MV-4-11 (cell line): ENCODE measurements at regions not wholly inside any gene's neighbourhood (a gene's known extent, or its start where the extent isn't known, plus 50 kb on each side); places are given as distances from the start of the nearest gene placed in this dataset.
"Not testable (repeated sequence)": the region's sequence is repeated elsewhere in the genome, so short reads cannot be mapped to it uniquely, and the experiment has no call there.

Experiments used
- DNase-seq: peaks from one replicate; lab custom pipeline; 2025; lab: John Stamatoyannopoulos, UW

- DNase-seq, result no peak
Observed at GRCh38 chr13:81041761-81042160, 700.8 kb upstream of the SPRY2 start.

- DNase-seq, result no peak
Observed at GRCh38 chr13:81031996-81032395, 691.1 kb upstream of the SPRY2 start.

GRCh38 chr13:81025091-81025490 lies 684.2 kb upstream of the SPRY2 start:
- DNase-seq, result no peak

GRCh38 chr13:81021284-81021840 lies 680.4 kb upstream of the SPRY2 start:
- DNase-seq, result no peak

- no peak for DNase-seq
Observed at GRCh38 chr13:81020010-81020409, 679.1 kb upstream of the SPRY2 start.

- no peak for DNase-seq
Observed at GRCh38 chr13:81018936-81019335, 678.0 kb upstream of the SPRY2 start.

GRCh38 chr13:81017513-81018152 lies 676.7 kb upstream of the SPRY2 start:
- peak; percentile 27 for DNase-seq

GRCh38 chr13:81012031-81012430 lies 671.1 kb upstream of the SPRY2 start:
- DNase-seq, result no peak

- no peak for DNase-seq
Observed at GRCh38 chr13:81001828-81002385, 661.0 kb upstream of the SPRY2 start.

- not testable (repeated sequence) for DNase-seq
Observed at GRCh38 chr13:80998603-80999002, 657.7 kb upstream of the SPRY2 start.

GRCh38 chr13:80989747-80990146 lies 648.8 kb upstream of the SPRY2 start:
- DNase-seq, result no peak

GRCh38 chr13:80989241-80989640 lies 648.3 kb upstream of the SPRY2 start:
- no peak for DNase-seq

- DNase-seq, result no peak
Observed at GRCh38 chr13:80988391-80989151, 647.6 kb upstream of the SPRY2 start.

- DNase-seq, result peak; percentile 48
Observed at GRCh38 chr13:80979035-80979641, 638.2 kb upstream of the SPRY2 start.

GRCh38 chr13:80977168-80977567 lies 636.2 kb upstream of the SPRY2 start:
- no peak for DNase-seq

GRCh38 chr13:80975903-80976302 lies 635.0 kb upstream of the SPRY2 start:
- DNase-seq, result no peak

GRCh38 chr13:80973721-80974120 lies 632.8 kb upstream of the SPRY2 start:
- no peak for DNase-seq

- no peak for DNase-seq
Observed at GRCh38 chr13:80972857-80973478, 632.0 kb upstream of the SPRY2 start.

- DNase-seq, result no peak
Observed at GRCh38 chr13:80965097-80965496, 624.2 kb upstream of the SPRY2 start.

GRCh38 chr13:80962855-80963254 lies 621.9 kb upstream of the SPRY2 start:
- DNase-seq, result no peak

- DNase-seq, result no peak
Observed at GRCh38 chr13:80962173-80962572, 621.2 kb upstream of the SPRY2 start.

- DNase-seq, result no peak
Observed at GRCh38 chr13:80957019-80957655, 616.2 kb upstream of the SPRY2 start.
